SK-N-MC (cell line): ENCODE measurements at regions not wholly inside any gene's neighbourhood (a gene's known extent, or its start where the extent isn't known, plus 50 kb on each side); places are given as distances from the start of the nearest gene placed in this dataset.

ENCODE experiments used
- DNase-seq: peaks from one replicate; pipeline ENCODE4 v3.0.0-alpha.2; 2011; ENCODE audit warnings: low read depth, low spot score
- H3K27ac ChIP-seq: fragments of 200-600 bp; sonication (generic); 2 replicates; pipeline ENCODE4 v1.5.1; 2016; ENCODE audit warnings: mixed run types
- H3K36me3 ChIP-seq: fragments of 200-600 bp; sonication (generic); 2 replicates; pipeline ENCODE4 v1.6.1; 2017; ENCODE audit warnings: antibody characterized with exemption, low read length, mixed read lengths; ENCODE audit not compliant: insufficient read depth
- H3K4me3 ChIP-seq: fragments of 200-600 bp; sonication (generic); 2 replicates; pipeline ENCODE4 v1.5.1; 2016
- H3K9ac ChIP-seq: fragments of 200-600 bp; sonication (generic); 2 replicates; pipeline ENCODE4 v1.8.0; 2017; ENCODE audit warnings: mixed run types, mixed read lengths; ENCODE audit not compliant: insufficient read length
- H3K9me3 ChIP-seq: fragments of 200-600 bp; sonication (generic); 2 replicates; pipeline ENCODE4 v1.6.1; 2017; ENCODE audit warnings: low read depth, mild to moderate bottlenecking, antibody characterized with exemption, low read length, moderate library complexity, mixed read lengths
- EZH2 ChIP-seq: fragments of 200-600 bp; sonication (generic); IDR thresholded peaks from one replicate; pipeline ENCODE4 v1.6.1; 2017; ENCODE audit warnings: antibody characterized with exemption
- FOXP2 ChIP-seq: optimal IDR thresholded peaks from 2 replicates; pipeline ENCODE3; 2011; ENCODE audit warnings: mild to moderate bottlenecking, moderate library complexity; ENCODE audit not compliant: insufficient read depth; ENCODE audit errors: extremely low read length, control extremely low read depth
- POLR2AphosphoS5 ChIP-seq: IDR thresholded peaks from 2 replicates; pipeline ENCODE4 v1.6.1; 2012; ENCODE audit warnings: mild to moderate bottlenecking, low read depth, low read length, borderline replicate concordance

DNA sequence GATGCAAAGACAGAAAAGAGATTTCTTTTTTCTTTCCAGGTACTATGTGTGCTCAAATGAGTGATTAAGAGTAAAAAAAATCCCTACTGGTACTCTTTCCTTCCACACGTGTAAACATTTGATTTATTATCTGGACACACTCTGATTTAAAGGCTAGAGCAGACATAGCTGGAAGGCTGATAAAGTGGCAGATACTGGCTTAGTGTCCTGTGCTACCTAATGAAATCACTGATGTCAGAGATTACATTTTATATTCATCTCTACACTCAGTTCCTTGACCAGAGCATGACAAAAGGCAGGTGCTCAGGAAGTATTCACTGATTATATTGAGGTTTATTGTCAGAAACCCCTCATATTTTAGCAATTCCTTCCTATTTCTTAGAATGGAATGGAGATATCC is 136.6 kb upstream of the SLC38A2 start:
- no peaks in the 10 kb centered on the region for H3K9me3 ChIP-seq
- TF ChIP-seq EZH2 (no peak), FOXP2 (no peak), POLR2AphosphoS5 (no peak)
- DNase-seq: no peak
- no peak overlapping the region for H3K9ac ChIP-seq
- H3K27ac ChIP-seq: no peak overlapping the region
- no peak overlapping the region for H3K4me3 ChIP-seq
- no peaks in the 10 kb centered on the region for H3K36me3 ChIP-seq

GRCh38 chr12:46508651-46509050 is 136.1 kb upstream of the SLC38A2 start:
- Histone ChIP-seq H3K9me3 (no peaks in the 10 kb centered on the region), H3K27ac (no peak overlapping the region), H3K4me3 (no peak overlapping the region), H3K36me3 (no peaks in the 10 kb centered on the region), H3K9ac (no peak overlapping the region)
- no peak for TF ChIP-seq FOXP2
- DNase-seq: no peak

GRCh38 chr12:46507766-46508165 is 135.2 kb upstream of the SLC38A2 start:
- Histone ChIP-seq H3K27ac (no peak overlapping the region), H3K9ac (no peak overlapping the region), H3K36me3 (no peaks in the 10 kb centered on the region), H3K4me3 (no peak overlapping the region), H3K9me3 (no peaks in the 10 kb centered on the region)
- TF ChIP-seq EZH2 (no peak), FOXP2 (no peak), POLR2AphosphoS5 (no peak)
- no peak for DNase-seq

DNA sequence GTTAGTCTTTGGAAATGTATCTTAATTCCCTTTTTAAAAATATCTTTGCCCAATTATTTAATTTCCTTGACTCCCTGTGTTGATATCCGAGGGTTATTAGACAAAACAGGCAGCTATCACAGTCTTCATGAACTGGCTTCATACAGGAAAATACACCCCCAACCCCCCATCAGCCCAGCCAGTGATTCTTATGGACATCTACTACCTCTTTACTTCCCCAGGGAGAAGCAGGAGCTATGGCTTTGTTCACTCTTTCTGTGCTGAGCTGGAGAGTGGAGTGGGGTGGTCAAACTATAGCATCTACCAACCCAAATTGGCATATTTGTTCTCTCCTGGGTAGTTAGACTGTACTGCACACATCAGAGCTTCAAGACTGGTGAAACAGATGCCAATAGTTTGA is 134.4 kb upstream of the SLC38A2 start:
- DNase-seq: no peak
- H3K9me3 ChIP-seq: no peaks in the 10 kb centered on the region; the same call in 1 of the 2 replicates
- no peak for TF ChIP-seq EZH2
- no peak for TF ChIP-seq FOXP2
- TF ChIP-seq POLR2AphosphoS5: no peak

DNA sequence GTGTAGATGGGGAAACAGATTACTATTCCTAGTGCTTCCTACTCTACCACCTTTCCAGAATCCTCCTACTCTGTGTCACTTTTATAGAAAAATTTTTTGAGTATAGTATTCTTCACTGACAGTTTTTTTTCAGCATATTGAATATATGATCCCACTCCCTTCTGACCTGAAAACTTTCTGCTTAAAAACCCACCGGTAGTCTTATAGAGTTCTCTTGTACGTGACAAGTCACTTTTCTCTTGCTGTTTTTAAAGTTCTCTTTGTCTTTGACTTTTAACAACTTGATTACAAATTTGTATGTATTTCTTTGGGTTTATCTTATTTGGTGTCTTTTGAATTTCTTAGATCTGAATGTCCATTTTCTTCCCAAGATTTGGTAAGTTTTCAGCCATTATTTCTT is 133.6 kb upstream of the SLC38A2 start:
- no peaks in the 10 kb centered on the region for H3K36me3 ChIP-seq
- no peak overlapping the region for H3K4me3 ChIP-seq
- no peak overlapping the region for H3K27ac ChIP-seq
- no peaks in the 10 kb centered on the region; the same call in 1 of the 2 replicates for H3K9me3 ChIP-seq
- no peak for DNase-seq
- TF ChIP-seq EZH2: no peak
- TF ChIP-seq POLR2AphosphoS5: no peak
- no peak for TF ChIP-seq FOXP2
- no peak overlapping the region for H3K9ac ChIP-seq

More for the DNA sequence above, 134.4 kb upstream of the SLC38A2 start:
- Histone ChIP-seq H3K4me3 (no peak overlapping the region), H3K9ac (no peak overlapping the region), H3K27ac (no peak overlapping the region), H3K36me3 (no peaks in the 10 kb centered on the region)

GRCh38 chr12:46504494-46504893 is 131.9 kb upstream of the SLC38A2 start:
- Histone ChIP-seq H3K27ac (no peak overlapping the region), H3K9me3 (no peaks in the 10 kb centered on the region; the same call in 1 of the 2 replicates), H3K9ac (no peak overlapping the region), H3K36me3 (no peaks in the 10 kb centered on the region), H3K4me3 (no peak overlapping the region)
- no peak for DNase-seq
- TF ChIP-seq POLR2AphosphoS5 (no peak), FOXP2 (no peak), EZH2 (no peak)

- Histone ChIP-seq H3K4me3 (no peak overlapping the region), H3K9me3 (no peaks in the 10 kb centered on the region; the same call in 1 of the 2 replicates), H3K36me3 (no peaks in the 10 kb centered on the region), H3K27ac (no peak overlapping the region), H3K9ac (no peak overlapping the region)
- no peak for TF ChIP-seq FOXP2
- TF ChIP-seq POLR2AphosphoS5: no peak
- no peak for TF ChIP-seq EZH2
- no peak for DNase-seq
These were observed 131.1 kb upstream of the SLC38A2 start for GRCh38 chr12:46503637-46504175.

GRCh38 chr12:46500673-46501072 is 128.1 kb upstream of the SLC38A2 start:
- no peak for TF ChIP-seq EZH2
- TF ChIP-seq POLR2AphosphoS5: no peak
- TF ChIP-seq FOXP2: no peak
- Histone ChIP-seq H3K9ac (no peak overlapping the region), H3K36me3 (no peaks in the 10 kb centered on the region), H3K4me3 (no peak overlapping the region), H3K27ac (no peak overlapping the region), H3K9me3 (no peaks in the 10 kb centered on the region; the same call in 1 of the 2 replicates)
- DNase-seq: no peak

GRCh38 chr12:46499901-46500300 is 127.3 kb upstream of the SLC38A2 start:
- DNase-seq: no peak
- TF ChIP-seq EZH2 (no peak), FOXP2 (no peak)
- Histone ChIP-seq H3K9ac (no peak overlapping the region), H3K4me3 (no peak overlapping the region), H3K9me3 (no peaks in the 10 kb centered on the region; the same call in 1 of the 2 replicates), H3K27ac (no peak overlapping the region), H3K36me3 (no peaks in the 10 kb centered on the region)
